ENCODE measurements at regions not wholly inside any gene's neighbourhood (a gene's known extent, or its start where the extent isn't known, plus 50 kb on each side); places are given as distances from the start of the nearest gene placed in this dataset.
"Not testable (repeated sequence)": the region's sequence is repeated elsewhere in the genome, so short reads cannot be mapped to it uniquely, and the experiment has no call there.

GRCh38 chr2:225275443-225275842 is 124.1 kb upstream of the NYAP2 start:
- H3K36me3 Mint-ChIP-seq = peaks cover 0 to 6% of the 10 kb centered on the region in 2 donors
- H3K27ac Mint-ChIP-seq = no peak overlapping the region
- ATAC-seq (no peak), DNase-seq (ENCODE audit: low spot score in 2 of 2) (no peak)
- peaks cover 7 to 10% of the 10 kb centered on the region in 2 donors for H3K9me3 Mint-ChIP-seq

GRCh38 chr2:225274751-225275150 is 124.8 kb upstream of the NYAP2 start:
- H3K9me3 Mint-ChIP-seq = peaks cover 7 to 10% of the 10 kb centered on the region in 2 donors
- DNase-seq (ENCODE audit: low spot score in 2 of 2) (no peak), ATAC-seq (no peak)
- H3K36me3 Mint-ChIP-seq = peaks cover 0 to 6% of the 10 kb centered on the region in 2 donors
- no peak overlapping the region for H3K27ac Mint-ChIP-seq

GRCh38 chr2:225272173-225272572 is 127.3 kb upstream of the NYAP2 start:
- Mint-ChIP-seq H3K9me3 (peaks cover 1 to 4% of the 10 kb centered on the region in 2 donors), H3K27ac (no peak overlapping the region), H3K36me3 (peaks cover 0 to under 1% of the 10 kb centered on the region in 2 donors)
- DNase-seq (ENCODE audit: low spot score in 2 of 2) = no peak
- ATAC-seq = no peak

- ATAC-seq (peak; percentile 57 to 79), DNase-seq (ENCODE audit: low spot score in 2 of 2) (peak in 1 of 2 donors; percentile 6)
- Mint-ChIP-seq H3K36me3 (no peaks in the 10 kb centered on the region), H3K9me3 (peaks cover 0 to 3% of the 10 kb centered on the region in 2 donors), H3K27ac (no peak overlapping the region)
These were observed 128.6 kb upstream of the NYAP2 start for GRCh38 chr2:225270861-225271260.

- no peak for ATAC-seq
- no peak for DNase-seq (ENCODE audit: low spot score in 2 of 2)
- no peaks in the 10 kb centered on the region for H3K9me3 Mint-ChIP-seq
- no peak overlapping the region for H3K27ac Mint-ChIP-seq
- H3K36me3 Mint-ChIP-seq = no peaks in the 10 kb centered on the region
These were observed 129.5 kb upstream of the NYAP2 start for GRCh38 chr2:225270053-225270452.

GRCh38 chr2:225254363-225254762 is 145.1 kb upstream of the NYAP2 start:
- ATAC-seq (no peak), DNase-seq (ENCODE audit: low spot score in 2 of 2) (no peak)
- Mint-ChIP-seq H3K36me3 (peaks cover 0 to 10% of the 10 kb centered on the region in 2 donors), H3K27ac (no peak overlapping the region), H3K9me3 (peaks cover 0 to 9% of the 10 kb centered on the region in 2 donors)

GRCh38 chr2:225244933-225245332 is 154.6 kb upstream of the NYAP2 start:
- Mint-ChIP-seq H3K36me3 (no peaks in the 10 kb centered on the region), H3K27ac (no peak overlapping the region), H3K9me3 (no peaks in the 10 kb centered on the region)
- no peak for DNase-seq (ENCODE audit: low spot score in 2 of 2)
- no peak for ATAC-seq

- no peak for DNase-seq (ENCODE audit: low spot score in 2 of 2)
- H3K36me3 Mint-ChIP-seq = peaks cover 0 to 8% of the 10 kb centered on the region in 2 donors
- H3K9me3 Mint-ChIP-seq = peaks cover 0 to 9% of the 10 kb centered on the region in 2 donors
- H3K27ac Mint-ChIP-seq = no peak overlapping the region
- no peak for ATAC-seq
These were observed 162.7 kb upstream of the NYAP2 start for GRCh38 chr2:225236769-225237323.

- no peak overlapping the region for H3K27ac Mint-ChIP-seq
These were observed 166.3 kb upstream of the NYAP2 start for GRCh38 chr2:225233234-225233633.

GRCh38 chr2:225231900-225232299 is 167.6 kb upstream of the NYAP2 start:
- Mint-ChIP-seq H3K9me3 (no peaks in the 10 kb centered on the region), H3K27ac (no peak overlapping the region), H3K36me3 (no peaks in the 10 kb centered on the region)
- ATAC-seq (no peak), DNase-seq (ENCODE audit: low spot score in 2 of 2) (no peak)

More at GRCh38 chr2:225233234-225233633, 166.3 kb upstream of the NYAP2 start:
- Mint-ChIP-seq H3K36me3 (peaks cover 0 to 8% of the 10 kb centered on the region in 2 donors), H3K9me3 (peaks cover 0 to 9% of the 10 kb centered on the region in 2 donors)
- ATAC-seq = no peak
- DNase-seq (ENCODE audit: low spot score in 2 of 2) = no peak

- H3K27ac Mint-ChIP-seq; ATAC-seq; H3K9me3 Mint-ChIP-seq; H3K36me3 Mint-ChIP-seq; DNase-seq (ENCODE audit: low spot score in 2 of 2): not testable (repeated sequence)
These were observed 170.2 kb upstream of the NYAP2 start for GRCh38 chr2:225229346-225229745.

GRCh38 chr2:225226441-225226840 is 173.1 kb upstream of the NYAP2 start:
- ATAC-seq = no peak
- H3K27ac Mint-ChIP-seq = no peak overlapping the region
- DNase-seq (ENCODE audit: low spot score in 2 of 2) = no peak
- H3K9me3 Mint-ChIP-seq = no peaks in the 10 kb centered on the region
- no peaks in the 10 kb centered on the region for H3K36me3 Mint-ChIP-seq

GRCh38 chr2:225223301-225223700 is 176.2 kb upstream of the NYAP2 start:
- DNase-seq (ENCODE audit: low spot score in 2 of 2) (no peak), ATAC-seq (no peak)
- Mint-ChIP-seq H3K9me3 (no peaks in the 10 kb centered on the region), H3K36me3 (no peaks in the 10 kb centered on the region), H3K27ac (no peak overlapping the region)

- Mint-ChIP-seq H3K36me3 (no peaks in the 10 kb centered on the region), H3K27ac (no peak overlapping the region), H3K9me3 (no peaks in the 10 kb centered on the region)
- DNase-seq (ENCODE audit: low spot score in 2 of 2) (no peak), ATAC-seq (no peak)
These were observed 165.2 kb upstream of the DOCK10 start for GRCh38 chr2:225207471-225207870.

GRCh38 chr2:225207043-225207442 is 164.8 kb upstream of the DOCK10 start:
- H3K36me3 Mint-ChIP-seq = no peaks in the 10 kb centered on the region
- H3K9me3 Mint-ChIP-seq = no peaks in the 10 kb centered on the region
- no peak overlapping the region for H3K27ac Mint-ChIP-seq
- ATAC-seq (no peak), DNase-seq (ENCODE audit: low spot score in 2 of 2) (no peak)

GRCh38 chr2:225196579-225196978 is 154.3 kb upstream of the DOCK10 start:
- no peak for ATAC-seq

GRCh38 chr2:225192869-225193268 is 150.6 kb upstream of the DOCK10 start:
- no peak for DNase-seq (ENCODE audit: low spot score in 2 of 2)
- H3K9me3 Mint-ChIP-seq = no peaks in the 10 kb centered on the region
- no peak for ATAC-seq
- H3K36me3 Mint-ChIP-seq = no peaks in the 10 kb centered on the region
- H3K27ac Mint-ChIP-seq = no peak overlapping the region

More at GRCh38 chr2:225196579-225196978, 154.3 kb upstream of the DOCK10 start:
- Mint-ChIP-seq H3K27ac (no peak overlapping the region), H3K36me3 (no peaks in the 10 kb centered on the region), H3K9me3 (no peaks in the 10 kb centered on the region)
- no peak for DNase-seq (ENCODE audit: low spot score in 2 of 2)

GRCh38 chr2:225190987-225191386 is 148.7 kb upstream of the DOCK10 start:
- Mint-ChIP-seq H3K36me3 (no peaks in the 10 kb centered on the region), H3K27ac (no peak overlapping the region), H3K9me3 (no peaks in the 10 kb centered on the region)
- ATAC-seq = no peak
- DNase-seq (ENCODE audit: low spot score in 2 of 2) = no peak
